Type B pancreatic cell (in vitro differentiated cells): ENCODE measurements at regions not wholly inside any gene's neighbourhood (a gene's known extent, or its start where the extent isn't known, plus 50 kb on each side); places are given as distances from the start of the nearest gene placed in this dataset.

Experiments used
- DNase-seq: peaks from one replicate; pipeline ENCODE4 v3.0.0; 2021; ENCODE audit warnings: mixed read lengths; ENCODE audit not compliant: unreplicated experiment; ENCODE audit errors: extremely low spot score
- H3K27ac Mint-ChIP-seq: 2 replicates; pipeline ENCODE4 v1.8.0; 2021; ENCODE audit warnings: mild to moderate bottlenecking, mixed read lengths
- H3K27me3 Mint-ChIP-seq: 2 replicates; pipeline ENCODE4 v1.8.0; 2021; ENCODE audit warnings: mixed read lengths
- H3K36me3 Mint-ChIP-seq: 2 replicates; pipeline ENCODE4 v1.8.0; 2021; ENCODE audit warnings: mixed read lengths
- H3K4me1 Mint-ChIP-seq: one replicate; pipeline ENCODE4 v1.8.0; 2021; ENCODE audit warnings: mixed read lengths; ENCODE audit not compliant: unreplicated experiment
- H3K4me3 Mint-ChIP-seq: 2 replicates; pipeline ENCODE4 v1.8.0; 2021; ENCODE audit warnings: mild to moderate bottlenecking, mixed read lengths
- H3K9me3 Mint-ChIP-seq: 2 replicates; pipeline ENCODE4 v1.8.0; 2021; ENCODE audit warnings: mixed read lengths
- CTCF ChIP-seq: fragments of 200-600 bp; sonication (generic); conservative IDR thresholded peaks from 2 replicates; pipeline ENCODE4 v1.5.0; 2021; ENCODE audit warnings: antibody characterized with exemption, mild to moderate bottlenecking

GRCh38 chr5:108681079-108681921 is 66.4 kb upstream of the FER start:
- no peak for DNase-seq
- Mint-ChIP-seq H3K27me3 (peaks cover 16% of the 10 kb centered on the region), H3K4me1 (peaks cover 6% of the 10 kb centered on the region), H3K9me3 (no peaks in the 10 kb centered on the region), H3K36me3 (no peaks in the 10 kb centered on the region), H3K27ac (no peak overlapping the region), H3K4me3 (no peak overlapping the region)
- TF ChIP-seq CTCF = peak; percentile 82

GRCh38 chr5:108678091-108678490 is 69.6 kb upstream of the FER start:
- H3K27me3 Mint-ChIP-seq = peaks cover 38% of the 10 kb centered on the region
- TF ChIP-seq CTCF = no peak
- no peak overlapping the region for H3K4me3 Mint-ChIP-seq
- no peak for DNase-seq
- no peak overlapping the region for H3K27ac Mint-ChIP-seq
- no peaks in the 10 kb centered on the region for H3K36me3 Mint-ChIP-seq
- no peaks in the 10 kb centered on the region for H3K9me3 Mint-ChIP-seq
- H3K4me1 Mint-ChIP-seq = peaks cover 6% of the 10 kb centered on the region

- Mint-ChIP-seq H3K36me3 (no peaks in the 10 kb centered on the region), H3K27me3 (peaks cover 50% of the 10 kb centered on the region), H3K9me3 (no peaks in the 10 kb centered on the region), H3K27ac (no peak overlapping the region), H3K4me3 (no peak overlapping the region), H3K4me1 (peaks cover 2% of the 10 kb centered on the region)
- no peak for DNase-seq
- no peak for TF ChIP-seq CTCF
Measured at GRCh38 chr5:108675736-108676135, 72.0 kb upstream of the FER start.

GRCh38 chr5:108672639-108673038 is 75.1 kb upstream of the FER start:
- Mint-ChIP-seq H3K27ac (no peak overlapping the region), H3K9me3 (no peaks in the 10 kb centered on the region), H3K27me3 (peaks cover 56% of the 10 kb centered on the region), H3K36me3 (no peaks in the 10 kb centered on the region), H3K4me3 (no peak overlapping the region), H3K4me1 (peaks cover 8% of the 10 kb centered on the region)
- DNase-seq = no peak
- no peak for TF ChIP-seq CTCF

- TF ChIP-seq CTCF = no peak
- Mint-ChIP-seq H3K4me3 (no peak overlapping the region), H3K27ac (peak overlapping the region; percentile 27), H3K4me1 (peaks cover 8% of the 10 kb centered on the region), H3K9me3 (no peaks in the 10 kb centered on the region), H3K36me3 (no peaks in the 10 kb centered on the region), H3K27me3 (peaks cover 57% of the 10 kb centered on the region)
- DNase-seq = no peak
Measured at GRCh38 chr5:108670591-108671289, 77.0 kb upstream of the FER start.
